Erythroblast (primary cell): ENCODE measurements at regions not wholly inside any gene's neighbourhood (a gene's known extent, or its start where the extent isn't known, plus 50 kb on each side); places are given as distances from the start of the nearest gene placed in this dataset.

Experiments used
- GATA1 ChIP-seq: IDR thresholded peaks from 2 replicates; pipeline ENCODE4 v1.6.1; 2011; ENCODE audit warnings: low read depth, mild to moderate bottlenecking, control low read depth, low read length, moderate library complexity
- POLR2A ChIP-seq: IDR thresholded peaks from 2 replicates; pipeline ENCODE4 v1.6.1; 2011; ENCODE audit warnings: mild to moderate bottlenecking, low read length

GRCh38 chr3:25119682-25120081 lies 308.4 kb upstream of the RARB start:
- no peak for TF ChIP-seq POLR2A
- no peak for TF ChIP-seq GATA1
